ENCODE measurements at regions not wholly inside any gene's neighbourhood (a gene's known extent, or its start where the extent isn't known, plus 50 kb on each side); places are given as distances from the start of the nearest gene placed in this dataset.

GRCh38 chr20:24761220-24762065 is 187.6 kb upstream of the CST7 start:
- no peaks in the 10 kb centered on the region for H3K9me2 ChIP-seq (replicated peaks; ENCODE audit: insufficient read depth, low read length)
- H3F3A ChIP-seq (ENCODE audit: insufficient read depth, low read length) = no peaks in the 10 kb centered on the region
- no peaks in the 10 kb centered on the region for H3K9me3 ChIP-seq (replicated peaks; ENCODE audit: insufficient read depth, low read length)
- H3K4me1 ChIP-seq (ENCODE audit: low read length) = no peaks in the 10 kb centered on the region
- H3K27ac ChIP-seq (ENCODE audit: low read length) = no peak overlapping the region
- H3K36me3 ChIP-seq (replicated peaks; ENCODE audit: insufficient read depth, low read length) = no peaks in the 10 kb centered on the region
- TF ChIP-seq EZH2phosphoT487 (IDR thresholded peaks at IDR 0.05; ENCODE audit: low read length) = no peak
- no peak for TF ChIP-seq CTCF (IDR thresholded peaks at IDR 0.05; ENCODE audit: low read length)
- TF ChIP-seq EZH2 (optimal IDR thresholded peaks at IDR 0.05; ENCODE audit: low read depth, low read length) = no peak
- no peak overlapping the region for H3K9ac ChIP-seq (ENCODE audit: low read length)
- DNase-seq = no peak
- H3K4me2 ChIP-seq (ENCODE audit: low read depth, low read length) = no peak overlapping the region
- H2AFZ ChIP-seq (ENCODE audit: low read length) = no peak overlapping the region
- no peaks in the 10 kb centered on the region for H4K20me1 ChIP-seq (ENCODE audit: insufficient read depth, low read length)
- H3K27me3 ChIP-seq (replicated peaks; ENCODE audit: insufficient read depth, low read length) = no peaks in the 10 kb centered on the region
- H3K79me2 ChIP-seq (ENCODE audit: low read length) = no peaks in the 10 kb centered on the region
- H3K4me3 ChIP-seq (ENCODE audit: low read length) = no peak overlapping the region

GRCh38 chr20:24762371-24762770 is 186.7 kb upstream of the CST7 start:
- Histone ChIP-seq H3K9me3 (replicated peaks; ENCODE audit: insufficient read depth, low read length) (no peaks in the 10 kb centered on the region), H4K20me1 (ENCODE audit: insufficient read depth, low read length) (no peaks in the 10 kb centered on the region), H3K36me3 (replicated peaks; ENCODE audit: insufficient read depth, low read length) (no peaks in the 10 kb centered on the region), H3K4me2 (ENCODE audit: low read depth, low read length) (no peak overlapping the region), H3K27ac (ENCODE audit: low read length) (no peak overlapping the region), H2AFZ (ENCODE audit: low read length) (no peak overlapping the region), H3F3A (ENCODE audit: insufficient read depth, low read length) (no peaks in the 10 kb centered on the region), H3K9ac (ENCODE audit: low read length) (no peak overlapping the region), H3K4me3 (ENCODE audit: low read length) (no peak overlapping the region), H3K27me3 (replicated peaks; ENCODE audit: insufficient read depth, low read length) (no peaks in the 10 kb centered on the region), H3K9me2 (replicated peaks; ENCODE audit: insufficient read depth, low read length) (no peaks in the 10 kb centered on the region), H3K79me2 (ENCODE audit: low read length) (no peaks in the 10 kb centered on the region), H3K4me1 (ENCODE audit: low read length) (no peaks in the 10 kb centered on the region)
- TF ChIP-seq CTCF (IDR thresholded peaks at IDR 0.05; ENCODE audit: low read length) = no peak
- no peak for TF ChIP-seq EZH2phosphoT487 (IDR thresholded peaks at IDR 0.05; ENCODE audit: low read length)
- no peak for TF ChIP-seq EZH2 (optimal IDR thresholded peaks at IDR 0.05; ENCODE audit: low read depth, low read length)
- no peak for DNase-seq

GRCh38 chr20:24762791-24763350 is 186.2 kb upstream of the CST7 start:
- H3F3A ChIP-seq (ENCODE audit: insufficient read depth, low read length) = no peaks in the 10 kb centered on the region
- DNase-seq = no peak
- no peak overlapping the region for H3K4me2 ChIP-seq (ENCODE audit: low read depth, low read length)
- TF ChIP-seq EZH2 (optimal IDR thresholded peaks at IDR 0.05; ENCODE audit: low read depth, low read length) (no peak), CTCF (IDR thresholded peaks at IDR 0.05; ENCODE audit: low read length) (no peak), EZH2phosphoT487 (IDR thresholded peaks at IDR 0.05; ENCODE audit: low read length) (no peak)
- no peak overlapping the region for H3K27ac ChIP-seq (ENCODE audit: low read length)
- no peaks in the 10 kb centered on the region for H3K79me2 ChIP-seq (ENCODE audit: low read length)
- no peaks in the 10 kb centered on the region for H3K27me3 ChIP-seq (replicated peaks; ENCODE audit: insufficient read depth, low read length)
- H3K9ac ChIP-seq (ENCODE audit: low read length) = no peak overlapping the region
- no peaks in the 10 kb centered on the region for H4K20me1 ChIP-seq (ENCODE audit: insufficient read depth, low read length)
- H3K9me3 ChIP-seq (replicated peaks; ENCODE audit: insufficient read depth, low read length) = no peaks in the 10 kb centered on the region
- no peak overlapping the region for H2AFZ ChIP-seq (ENCODE audit: low read length)
- no peaks in the 10 kb centered on the region for H3K36me3 ChIP-seq (replicated peaks; ENCODE audit: insufficient read depth, low read length)
- H3K4me1 ChIP-seq (ENCODE audit: low read length) = no peaks in the 10 kb centered on the region
- H3K4me3 ChIP-seq (ENCODE audit: low read length) = no peak overlapping the region
- no peaks in the 10 kb centered on the region for H3K9me2 ChIP-seq (replicated peaks; ENCODE audit: insufficient read depth, low read length)
